Activated CD8-positive, alpha-beta T cell treated with anti-CD3 and anti-CD28 coated beads for 36 hours (primary cell): ENCODE measurements at regions not wholly inside any gene's neighbourhood (a gene's known extent, or its start where the extent isn't known, plus 50 kb on each side); places are given as distances from the start of the nearest gene placed in this dataset.
"Not testable (repeated sequence)": the region's sequence is repeated elsewhere in the genome, so short reads cannot be mapped to it uniquely, and the experiment has no call there.

ENCODE experiments used
- ATAC-seq: fragments of 200-7000 bp; cut with Tn5 transposase; one replicate; pipeline ENCODE4 v1.10.0; 2021; ENCODE audit warnings: mild to moderate bottlenecking, moderate library complexity
- CTCF ChIA-PET: fragments of 350-600 bp; sonication (Branson Sonifier 250); formaldehyde crosslinking; loops from one replicate; lab custom pipeline; 2021; ENCODE audit warnings: antibody characterized with exemption; lab: Charles Lee
- POLR2A ChIA-PET: fragments of 350-600 bp; sonication (Branson Sonifier 250); formaldehyde crosslinking; loops from one replicate; lab custom pipeline; 2021; ENCODE audit warnings: antibody characterized with exemption; lab: Charles Lee
- DNase-seq: peaks from one replicate; pipeline ENCODE4 v3.0.0-alpha.2; 2020
- H3K27ac Mint-ChIP-seq: one replicate; pipeline ENCODE4 v1.8.0; 2021; ENCODE audit warnings: mild to moderate bottlenecking, mixed read lengths
- H3K27me3 Mint-ChIP-seq: one replicate; pipeline ENCODE4 v1.8.0; 2021; ENCODE audit warnings: mixed read lengths
- H3K36me3 Mint-ChIP-seq: one replicate; pipeline ENCODE4 v1.8.0; 2021; ENCODE audit warnings: low read depth, mixed read lengths
- H3K4me1 Mint-ChIP-seq: one replicate; pipeline ENCODE4 v1.8.0; 2021; ENCODE audit warnings: low read depth, mixed read lengths
- H3K4me3 Mint-ChIP-seq: one replicate; pipeline ENCODE4 v1.8.0; 2021; ENCODE audit warnings: mild to moderate bottlenecking, moderate library complexity, mixed read lengths
- H3K9me3 Mint-ChIP-seq: one replicate; pipeline ENCODE4 v1.8.0; 2021; ENCODE audit warnings: mixed read lengths
- CTCF ChIP-seq: fragments of 200-600 bp; IDR thresholded peaks from one replicate; pipeline ENCODE4 v1.8.0; 2022; ENCODE audit warnings: antibody characterized with exemption, mild to moderate bottlenecking
- intact Hi-C: fragments of 100-400 bp; cut with micrococcal nuclease; formaldehyde crosslinking; loops from one replicate; pipeline ENCODE4 v1.10.0; 2022

- Mint-ChIP-seq H3K9me3 (peaks cover 3% of the 10 kb centered on the region), H3K27ac (no peak overlapping the region), H3K36me3 (no peaks in the 10 kb centered on the region), H3K4me3 (no peak overlapping the region), H3K4me1 (no peaks in the 10 kb centered on the region), H3K27me3 (no peaks in the 10 kb centered on the region)
- POLR2A ChIA-PET, result no interaction called here
- intact Hi-C loops, result no loop called here
- DNase-seq (no peak), ATAC-seq (no peak)
- TF ChIP-seq CTCF, result no peak
- CTCF ChIA-PET, result no interaction called here
Measured at GRCh38 chr12:33093534-33093933, 197.0 kb upstream of the PKP2 start.

- POLR2A ChIA-PET, H3K9me3 Mint-ChIP-seq, ATAC-seq, H3K36me3 Mint-ChIP-seq, H3K27ac Mint-ChIP-seq, CTCF ChIA-PET, H3K27me3 Mint-ChIP-seq, H3K4me3 Mint-ChIP-seq, H3K4me1 Mint-ChIP-seq, intact Hi-C loops, DNase-seq: not testable (repeated sequence)
Measured at GRCh38 chr12:33087876-33088275, 191.3 kb upstream of the PKP2 start.

- DNase-seq, H3K4me3 Mint-ChIP-seq, ATAC-seq, CTCF ChIA-PET, H3K36me3 Mint-ChIP-seq, H3K9me3 Mint-ChIP-seq, intact Hi-C loops, POLR2A ChIA-PET, H3K27me3 Mint-ChIP-seq, H3K27ac Mint-ChIP-seq, H3K4me1 Mint-ChIP-seq: not testable (repeated sequence)
Measured at GRCh38 chr12:33076401-33076800, 179.8 kb upstream of the PKP2 start.

GRCh38 chr12:33075130-33075766, 178.7 kb upstream of the PKP2 start:
- H3K4me1 Mint-ChIP-seq, H3K36me3 Mint-ChIP-seq, ATAC-seq, DNase-seq, POLR2A ChIA-PET, intact Hi-C loops, CTCF ChIA-PET, H3K4me3 Mint-ChIP-seq, H3K27ac Mint-ChIP-seq, H3K27me3 Mint-ChIP-seq, H3K9me3 Mint-ChIP-seq: not testable (repeated sequence)

GRCh38 chr12:33061844-33062243, 165.3 kb upstream of the PKP2 start:
- ATAC-seq, result no peak
- no peaks in the 10 kb centered on the region for H3K4me1 Mint-ChIP-seq
- H3K9me3 Mint-ChIP-seq, result peaks cover 9% of the 10 kb centered on the region
- intact Hi-C loops, result no loop called here
- H3K36me3 Mint-ChIP-seq, result no peaks in the 10 kb centered on the region
- H3K27ac Mint-ChIP-seq, result no peak overlapping the region
- POLR2A ChIA-PET, result no interaction called here
- CTCF ChIA-PET, result no interaction called here
- H3K4me3 Mint-ChIP-seq, result no peak overlapping the region
- H3K27me3 Mint-ChIP-seq, result no peaks in the 10 kb centered on the region
- no peak for TF ChIP-seq CTCF
- DNase-seq, result no peak

- no peaks in the 10 kb centered on the region for H3K4me1 Mint-ChIP-seq
- ATAC-seq, result no peak
Measured at GRCh38 chr12:33054371-33054770, 157.8 kb upstream of the PKP2 start.

More at GRCh38 chr12:33054371-33054770, 157.8 kb upstream of the PKP2 start:
- intact Hi-C loops, result no loop called here
- no peaks in the 10 kb centered on the region for H3K27me3 Mint-ChIP-seq
- CTCF ChIA-PET, result no interaction called here
- no peaks in the 10 kb centered on the region for H3K9me3 Mint-ChIP-seq
- H3K4me3 Mint-ChIP-seq, result no peak overlapping the region
- TF ChIP-seq CTCF, result no peak
- H3K27ac Mint-ChIP-seq, result no peak overlapping the region
- POLR2A ChIA-PET, result no interaction called here
- no peak for DNase-seq
- H3K36me3 Mint-ChIP-seq, result no peaks in the 10 kb centered on the region
